GM06990 (cell line): ENCODE measurements at regions not wholly inside any gene's neighbourhood (a gene's known extent, or its start where the extent isn't known, plus 50 kb on each side); places are given as distances from the start of the nearest gene placed in this dataset.

Experiments
- DNase-seq: peaks from one replicate; pipeline ENCODE4 v3.0.0-alpha.2; 2011; ENCODE audit not compliant: insufficient read length; ENCODE audit errors: extremely low read depth
- H3K27me3 ChIP-seq: replicated peaks from 2 replicates; pipeline ENCODE4 v1.6.0; 2011; ENCODE audit warnings: low read length; ENCODE audit not compliant: control insufficient read depth, insufficient read depth
- H3K36me3 ChIP-seq: 2 replicates; pipeline ENCODE4 v1.5.1; 2011; ENCODE audit warnings: low read length; ENCODE audit not compliant: control insufficient read depth, insufficient read depth
- H3K4me3 ChIP-seq: replicated peaks from 2 replicates; pipeline ENCODE4 v1.5.1; 2011; ENCODE audit warnings: low read depth, mild to moderate bottlenecking, control low read depth, low read length
- CTCF ChIP-seq: IDR thresholded peaks from 2 replicates; pipeline ENCODE4 v1.5.1; 2011; ENCODE audit warnings: low read length, control low read depth, mild to moderate bottlenecking, inconsistent platforms; ENCODE audit not compliant: insufficient read depth, poor library complexity, severe bottlenecking

GRCh38 chr6:54009052-54009654, 102.1 kb upstream of the MLIP start:
- Histone ChIP-seq H3K4me3 (no peak overlapping the region), H3K36me3 (no peaks in the 10 kb centered on the region), H3K27me3 (no peaks in the 10 kb centered on the region)
- no peak for DNase-seq
- no peak for TF ChIP-seq CTCF

- no peak for TF ChIP-seq CTCF
- Histone ChIP-seq H3K36me3 (no peaks in the 10 kb centered on the region), H3K4me3 (no peak overlapping the region), H3K27me3 (no peaks in the 10 kb centered on the region)
- DNase-seq: no peak
These were observed 100.6 kb upstream of the MLIP start for GRCh38 chr6:54010340-54011276.

- no peak for DNase-seq
- TF ChIP-seq CTCF: no peak
- Histone ChIP-seq H3K4me3 (no peak overlapping the region), H3K27me3 (no peaks in the 10 kb centered on the region), H3K36me3 (no peaks in the 10 kb centered on the region)
These were observed 100.0 kb upstream of the MLIP start for GRCh38 chr6:54011277-54011648.

GRCh38 chr6:54013966-54014365, 97.3 kb upstream of the MLIP start:
- H3K36me3 ChIP-seq: no peaks in the 10 kb centered on the region
- H3K4me3 ChIP-seq: no peak overlapping the region
- no peak for DNase-seq
- TF ChIP-seq CTCF: no peak
- H3K27me3 ChIP-seq: no peaks in the 10 kb centered on the region

- DNase-seq: no peak
- no peaks in the 10 kb centered on the region for H3K36me3 ChIP-seq
- H3K27me3 ChIP-seq: no peaks in the 10 kb centered on the region
- no peak overlapping the region for H3K4me3 ChIP-seq
- no peak for TF ChIP-seq CTCF
These were observed 96.8 kb upstream of the MLIP start for GRCh38 chr6:54014440-54014839.

- Histone ChIP-seq H3K27me3 (no peaks in the 10 kb centered on the region), H3K36me3 (no peaks in the 10 kb centered on the region), H3K4me3 (no peak overlapping the region)
- TF ChIP-seq CTCF: no peak
- no peak for DNase-seq
These were observed 93.4 kb upstream of the MLIP start for GRCh38 chr6:54017877-54018276.
